ENCODE measurements at regions not wholly inside any gene's neighbourhood (a gene's known extent, or its start where the extent isn't known, plus 50 kb on each side); places are given as distances from the start of the nearest gene placed in this dataset.

DNA sequence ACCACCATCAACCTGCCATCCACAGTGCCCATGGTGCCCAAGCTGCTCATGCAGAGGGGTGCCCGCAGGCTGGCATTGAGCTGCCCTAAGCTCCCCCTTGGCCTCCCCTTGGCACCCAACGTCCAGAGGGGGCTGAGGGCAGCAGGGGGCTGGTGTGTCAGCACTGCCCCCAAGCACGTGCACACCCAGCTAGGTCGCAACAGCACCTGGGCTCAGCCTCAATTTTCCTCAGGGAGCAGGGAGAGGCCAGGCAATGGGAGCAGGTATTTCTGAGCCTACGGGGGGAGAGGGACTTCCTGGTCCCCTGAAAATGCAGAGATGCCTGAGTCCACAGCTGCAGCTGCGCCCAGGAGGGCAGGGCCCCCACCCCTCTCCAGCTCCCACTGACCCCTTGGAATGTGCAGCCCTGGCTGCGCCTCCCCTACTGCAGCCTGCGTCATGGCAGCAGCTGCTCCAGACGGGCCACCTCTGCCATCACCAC, 204.2 kb downstream of the ANKRD60 start:
- no peak overlapping the region for H3K27ac Mint-ChIP-seq
- no peak for DNase-seq
- no peaks in the 10 kb centered on the region for H3K36me3 Mint-ChIP-seq
- no peaks in the 10 kb centered on the region for H3K4me1 Mint-ChIP-seq
- H3K27me3 Mint-ChIP-seq = peaks cover 37% of the 10 kb centered on the region
- CTCF ChIA-PET = no interaction called here
- H3K4me3 Mint-ChIP-seq = no peak overlapping the region
- no peaks in the 10 kb centered on the region for H3K9me3 Mint-ChIP-seq

DNA sequence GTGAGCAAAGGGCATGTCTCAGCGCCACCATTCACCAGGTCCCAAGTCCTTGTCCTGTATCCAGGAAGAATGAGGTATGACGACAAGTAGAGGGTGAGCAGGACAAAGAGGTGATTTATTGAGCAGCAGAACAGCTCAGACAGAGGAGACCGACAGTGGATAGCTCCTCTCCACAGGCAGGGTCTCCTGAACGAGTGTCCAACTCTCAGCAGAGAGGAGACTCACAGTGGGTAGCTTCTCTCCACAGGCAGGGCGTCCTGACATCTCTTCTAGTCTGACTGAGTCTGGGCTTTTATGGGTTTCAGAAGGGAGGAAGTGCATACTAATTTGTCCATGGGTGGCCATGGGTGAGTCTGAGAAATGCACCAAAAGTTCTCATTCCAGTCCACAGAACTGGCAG, 204.7 kb downstream of the ANKRD60 start:
- H3K27me3 Mint-ChIP-seq = peaks cover 34% of the 10 kb centered on the region
- H3K36me3 Mint-ChIP-seq = no peaks in the 10 kb centered on the region
- H3K9me3 Mint-ChIP-seq = no peaks in the 10 kb centered on the region
- CTCF ChIA-PET = no interaction called here
- no peak for DNase-seq
- H3K4me1 Mint-ChIP-seq = no peaks in the 10 kb centered on the region
- H3K27ac Mint-ChIP-seq = no peak overlapping the region
- H3K4me3 Mint-ChIP-seq = no peak overlapping the region

DNA sequence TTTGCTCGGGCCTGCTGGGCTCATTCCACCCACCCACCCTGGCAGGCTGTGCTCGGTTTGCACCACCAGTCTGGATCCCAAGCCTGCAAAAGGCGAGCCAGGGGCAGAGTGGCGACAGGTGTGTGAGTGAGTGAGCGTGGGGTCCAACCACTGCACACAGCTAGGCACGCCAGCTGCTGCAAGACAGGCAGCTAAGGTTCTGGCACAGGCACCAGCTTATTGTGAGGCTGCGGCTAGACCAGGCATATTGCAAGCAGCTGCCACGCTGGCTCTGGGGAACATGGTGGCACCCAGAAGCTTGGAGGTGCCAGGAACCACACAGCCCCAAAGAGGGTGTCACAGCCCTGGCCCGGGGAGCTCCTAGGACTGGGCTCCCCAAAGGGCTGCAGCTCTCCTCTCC, 205.1 kb downstream of the ANKRD60 start:
- no peak overlapping the region for H3K27ac Mint-ChIP-seq
- H3K4me1 Mint-ChIP-seq = no peaks in the 10 kb centered on the region
- H3K27me3 Mint-ChIP-seq = peaks cover 37% of the 10 kb centered on the region
- no peak for DNase-seq
- CTCF ChIA-PET = no interaction called here
- no peaks in the 10 kb centered on the region for H3K9me3 Mint-ChIP-seq
- H3K4me3 Mint-ChIP-seq = no peak overlapping the region
- H3K36me3 Mint-ChIP-seq = no peaks in the 10 kb centered on the region

DNA sequence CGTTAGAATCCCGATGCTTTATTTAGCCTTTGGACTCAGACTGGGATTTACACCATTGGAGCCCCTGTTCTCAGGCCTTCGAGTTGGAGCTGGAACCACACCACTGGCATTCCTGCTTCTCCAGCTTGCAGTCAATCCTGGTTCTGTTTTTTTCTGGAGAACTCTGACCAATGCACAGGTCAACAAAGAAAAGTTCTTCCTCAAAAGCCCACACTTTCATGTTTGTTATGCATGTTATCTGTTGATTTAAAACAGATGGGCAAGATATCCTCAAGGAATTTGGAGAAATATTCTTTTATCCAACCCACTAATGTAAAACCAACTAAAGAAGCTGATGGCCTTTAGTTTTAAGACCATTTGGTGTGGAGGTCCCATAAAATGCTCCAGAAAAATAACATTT, 205.7 kb downstream of the ANKRD60 start:
- DNase-seq = no peak
- CTCF ChIA-PET = interaction anchor here (1.2 kb wide), 1 partner anchor 157 kb away, joined by 4 read pairs; no protein-coding TSS in a partner anchor
- Mint-ChIP-seq H3K4me3 (no peak overlapping the region), H3K4me1 (no peaks in the 10 kb centered on the region), H3K27ac (no peak overlapping the region), H3K36me3 (no peaks in the 10 kb centered on the region), H3K9me3 (no peaks in the 10 kb centered on the region), H3K27me3 (peaks cover 38% of the 10 kb centered on the region)

DNA sequence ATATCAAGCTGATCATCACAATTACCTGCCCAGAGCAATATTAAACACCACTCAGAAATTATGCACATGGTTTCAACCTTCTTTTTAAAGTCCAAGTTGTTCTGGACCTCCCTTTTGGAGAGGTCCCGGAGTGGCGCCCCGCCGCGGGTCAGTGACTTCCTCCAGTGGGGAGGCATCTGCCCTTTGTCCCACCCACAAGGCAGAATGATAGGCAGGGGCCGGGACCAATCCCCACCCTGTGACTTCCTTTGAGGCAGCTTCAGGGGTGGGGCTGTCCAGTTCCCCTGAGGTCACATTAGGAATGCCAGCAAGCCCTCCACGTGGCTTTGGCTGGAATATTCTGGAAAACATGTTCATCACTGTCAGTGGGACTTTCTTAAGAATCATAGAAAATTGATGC, 207.0 kb downstream of the ANKRD60 start:
- DNase-seq = no peak
- Mint-ChIP-seq H3K36me3 (no peaks in the 10 kb centered on the region), H3K4me3 (no peak overlapping the region), H3K27me3 (peaks cover 45% of the 10 kb centered on the region), H3K9me3 (no peaks in the 10 kb centered on the region), H3K4me1 (no peaks in the 10 kb centered on the region), H3K27ac (no peak overlapping the region)
- CTCF ChIA-PET = no interaction called here

DNA sequence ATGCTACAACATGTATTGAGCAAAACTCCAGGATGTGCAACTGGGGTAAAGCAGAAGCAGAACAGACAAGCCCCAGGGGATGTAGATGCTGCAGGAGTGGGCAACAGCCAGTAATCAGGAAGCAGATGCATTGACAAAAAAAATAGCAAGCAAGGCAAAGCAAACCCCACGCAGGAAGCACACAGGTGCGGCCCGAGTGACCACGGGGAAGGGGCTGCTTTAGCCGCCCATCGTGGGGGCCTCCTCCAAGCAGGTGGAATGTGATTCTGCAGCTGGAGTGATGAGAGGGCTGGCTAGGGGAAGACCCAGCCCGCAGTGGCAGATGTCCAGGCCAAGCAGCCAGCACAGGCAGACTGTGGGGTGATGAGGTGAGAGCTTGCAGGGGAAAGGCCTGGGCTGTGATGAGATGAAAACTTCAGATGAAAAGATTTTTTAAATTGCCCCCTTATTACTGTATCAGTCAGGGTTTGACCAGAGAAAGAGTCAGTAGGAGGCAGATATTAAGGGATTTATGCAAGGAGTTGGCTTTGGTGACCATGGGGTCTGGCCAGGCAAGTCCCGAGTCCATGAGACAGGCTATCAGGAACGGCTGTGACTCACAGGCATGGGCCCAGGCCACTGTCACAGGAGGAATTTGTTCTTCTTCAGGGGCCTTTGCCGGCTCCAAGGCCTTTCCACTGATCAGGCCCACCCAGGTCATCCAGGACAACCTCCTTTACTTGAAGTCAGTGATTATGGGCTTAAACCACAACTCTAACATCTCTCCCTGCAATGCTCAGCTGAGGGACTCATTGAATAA, 207.6 kb downstream of the ANKRD60 start:
- Mint-ChIP-seq H3K4me3 (no peak overlapping the region), H3K27ac (no peak overlapping the region), H3K36me3 (no peaks in the 10 kb centered on the region), H3K9me3 (no peaks in the 10 kb centered on the region), H3K4me1 (peaks cover under 1% of the 10 kb centered on the region), H3K27me3 (peaks cover 45% of the 10 kb centered on the region)
- DNase-seq = no peak
- CTCF ChIA-PET = no interaction called here

DNA sequence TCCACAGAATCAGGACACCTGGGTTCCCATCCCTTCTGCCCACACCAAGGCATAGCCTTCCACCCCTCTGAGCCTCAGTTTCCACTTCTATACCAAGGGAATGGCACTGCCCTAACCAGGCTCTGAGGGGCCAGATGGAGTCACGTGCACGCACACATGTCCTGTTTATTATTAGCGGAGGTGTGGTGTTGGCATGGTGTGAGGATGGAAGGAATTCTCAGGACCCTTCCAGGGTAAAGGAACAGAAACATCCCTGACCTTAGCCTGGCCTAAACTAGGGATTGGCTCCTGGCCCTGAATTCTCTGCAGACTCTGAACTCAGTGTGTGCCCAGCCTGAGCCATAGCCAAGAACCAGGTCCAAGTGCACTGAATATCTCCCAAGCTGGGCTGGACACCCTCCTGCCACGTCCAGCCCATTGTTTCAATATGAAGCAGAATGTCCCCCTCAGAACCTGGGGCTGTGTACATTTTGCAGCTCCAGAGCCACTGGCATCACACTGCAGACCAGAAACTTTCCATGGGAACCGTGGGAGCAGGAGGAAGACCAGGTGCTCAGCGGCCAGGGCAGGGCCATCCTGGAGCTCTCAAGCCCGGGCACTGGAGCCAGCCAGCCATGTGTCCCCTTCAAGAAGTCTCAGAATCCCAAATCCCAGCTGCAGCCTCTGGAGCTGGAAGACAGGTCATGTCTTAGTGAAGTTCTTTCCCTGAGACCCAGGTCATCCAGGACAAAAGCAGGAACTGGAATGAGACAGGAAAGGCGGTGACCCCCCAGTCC, 208.4 kb downstream of the ANKRD60 start:
- no peaks in the 10 kb centered on the region for H3K9me3 Mint-ChIP-seq

DNA sequence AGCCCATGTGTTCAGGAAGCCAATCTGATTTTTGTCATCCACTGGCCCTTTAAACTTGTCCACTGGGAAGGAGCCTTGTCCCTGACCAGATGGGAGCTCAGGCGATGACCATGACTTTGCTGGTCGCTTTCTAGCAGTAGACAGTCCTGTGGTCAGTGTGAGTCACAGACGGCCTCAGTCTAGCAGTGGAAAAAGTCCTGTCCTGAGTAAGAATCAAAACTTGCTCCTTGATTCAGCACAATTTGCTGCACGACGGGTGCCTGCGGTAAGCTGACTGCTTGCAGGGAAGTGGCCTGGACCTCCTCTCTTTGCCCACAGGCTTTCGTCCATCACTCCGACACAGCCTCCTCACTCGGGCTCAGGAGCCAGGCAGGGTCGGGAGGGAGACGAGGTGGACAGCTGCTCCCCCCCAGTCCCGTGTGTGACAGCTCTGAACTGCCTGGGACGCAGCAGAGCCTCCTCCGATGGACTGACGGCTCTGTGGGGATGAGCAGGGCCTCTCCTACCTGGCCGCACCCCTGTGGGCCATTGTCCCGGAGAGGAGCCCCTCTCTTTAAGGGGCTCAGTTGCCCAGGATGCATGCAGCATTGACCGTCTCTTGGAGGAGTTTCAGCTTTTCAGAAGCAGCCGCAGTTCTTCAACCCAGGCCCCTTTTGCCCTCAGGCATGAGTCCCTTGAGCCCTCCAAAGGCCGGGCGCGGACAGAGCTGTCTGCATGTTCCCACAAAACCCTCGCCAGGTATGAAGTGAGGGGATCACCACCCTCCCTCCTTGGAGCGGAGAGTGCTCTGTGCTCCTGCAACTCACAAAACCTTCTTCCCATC, 209.2 kb downstream of the ANKRD60 start:
- peaks cover 13% of the 10 kb centered on the region for H3K4me1 Mint-ChIP-seq
- no peak for DNase-seq
- H3K4me3 Mint-ChIP-seq = no peak overlapping the region
- H3K9me3 Mint-ChIP-seq = no peaks in the 10 kb centered on the region
- no peaks in the 10 kb centered on the region for H3K36me3 Mint-ChIP-seq
- H3K27ac Mint-ChIP-seq = no peak overlapping the region
- H3K27me3 Mint-ChIP-seq = peaks cover 49% of the 10 kb centered on the region
- CTCF ChIA-PET = no interaction called here

More for the DNA sequence above, 208.4 kb downstream of the ANKRD60 start:
- Mint-ChIP-seq H3K4me3 (no peak overlapping the region), H3K36me3 (no peaks in the 10 kb centered on the region), H3K27ac (no peak overlapping the region), H3K27me3 (peaks cover 42% of the 10 kb centered on the region), H3K4me1 (peaks cover 5% of the 10 kb centered on the region)
- CTCF ChIA-PET = no interaction called here
- no peak for DNase-seq

DNA sequence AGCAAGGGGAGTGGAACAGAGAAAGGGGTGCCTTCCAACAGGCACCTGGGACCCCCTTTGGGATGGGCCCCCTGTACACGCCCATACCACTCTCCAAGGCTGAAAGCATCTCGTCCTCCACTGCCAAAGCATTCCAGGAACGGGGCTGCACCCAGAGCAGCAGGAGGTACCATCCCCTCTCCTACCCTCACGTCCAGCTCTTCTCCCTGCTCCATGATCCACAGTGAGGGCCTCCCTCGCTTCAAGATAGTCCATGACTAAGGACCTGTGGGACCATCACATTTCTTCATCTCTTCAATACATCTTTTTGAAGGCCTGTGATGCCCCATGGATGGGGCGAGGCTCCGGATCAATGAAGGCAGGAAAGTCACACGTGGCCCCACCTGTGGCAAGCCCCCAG, 209.9 kb downstream of the ANKRD60 start:
- CTCF ChIA-PET = no interaction called here
- Mint-ChIP-seq H3K36me3 (no peaks in the 10 kb centered on the region), H3K9me3 (no peaks in the 10 kb centered on the region), H3K27me3 (peaks cover 50% of the 10 kb centered on the region), H3K4me3 (no peak overlapping the region), H3K27ac (no peak overlapping the region), H3K4me1 (peaks cover 17% of the 10 kb centered on the region)
- DNase-seq = no peak

DNA sequence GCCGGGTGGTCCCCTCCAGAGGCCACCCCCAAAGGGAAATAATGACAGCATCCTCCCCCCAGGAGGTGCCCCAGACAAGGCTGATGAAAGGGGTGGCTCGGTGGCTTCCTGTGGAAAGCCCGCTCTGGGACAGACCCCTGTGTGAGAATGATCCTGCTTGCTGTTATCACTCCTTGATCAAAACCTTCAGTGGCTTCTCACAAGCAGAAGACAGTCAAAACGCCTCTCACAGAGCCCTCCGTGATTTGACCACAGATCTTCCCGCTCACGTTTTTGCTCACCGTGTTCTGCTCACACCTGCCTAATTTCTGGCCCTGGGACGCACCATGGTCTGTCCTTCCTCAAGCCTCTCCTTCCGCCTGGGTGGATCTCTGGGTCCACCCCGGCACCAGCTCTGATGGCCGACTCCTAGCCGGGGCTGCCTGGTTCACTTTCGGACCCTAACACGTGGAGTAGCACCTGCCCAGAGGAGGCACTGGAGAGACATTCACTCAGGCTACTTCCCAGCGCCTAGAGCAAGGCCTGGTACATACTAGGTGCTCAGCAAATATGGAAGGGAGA, 210.4 kb downstream of the ANKRD60 start:
- Mint-ChIP-seq H3K4me3 (no peak overlapping the region), H3K4me1 (peaks cover 20% of the 10 kb centered on the region), H3K9me3 (no peaks in the 10 kb centered on the region), H3K27ac (no peak overlapping the region), H3K36me3 (no peaks in the 10 kb centered on the region), H3K27me3 (peaks cover 55% of the 10 kb centered on the region)
- no peak for DNase-seq
- CTCF ChIA-PET = no interaction called here

DNA sequence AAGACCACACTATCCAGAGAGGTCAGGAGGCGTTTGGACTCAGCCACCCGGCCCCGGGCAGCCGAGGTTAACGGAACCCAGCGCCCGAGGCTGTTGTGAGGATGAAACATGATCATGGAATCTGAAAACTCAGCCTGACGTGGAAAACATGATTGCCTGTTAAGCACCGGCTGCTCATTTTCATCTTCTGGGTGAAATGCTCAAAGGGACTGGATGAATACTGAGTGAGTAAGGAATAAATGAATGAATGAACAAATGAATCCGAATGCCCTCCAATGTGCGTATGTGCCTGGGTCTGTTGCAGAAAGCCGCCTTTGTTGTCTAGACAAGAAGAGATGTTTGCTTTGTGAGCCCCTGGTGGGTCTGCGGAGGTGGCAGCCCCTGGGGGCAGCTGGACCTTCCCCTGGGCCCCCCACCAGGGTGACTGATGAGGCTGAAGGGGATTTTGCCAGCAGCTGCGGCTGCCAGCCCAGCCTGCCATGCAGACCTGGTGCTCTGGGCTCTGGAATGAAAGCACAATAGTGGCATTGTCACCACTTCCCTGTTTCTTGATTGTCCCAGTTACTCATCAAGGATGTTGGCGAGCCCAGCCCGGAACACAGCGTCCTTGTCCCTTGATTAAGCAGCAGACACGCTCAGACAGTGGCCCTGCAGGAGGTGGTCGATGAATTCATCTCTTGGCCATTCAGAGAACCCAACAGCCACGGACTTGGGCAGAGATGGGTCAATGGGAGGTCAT, 211.1 kb downstream of the ANKRD60 start:
- no peak for DNase-seq
- no peak overlapping the region for H3K27ac Mint-ChIP-seq
- CTCF ChIA-PET = no interaction called here
- H3K27me3 Mint-ChIP-seq = peaks cover 56% of the 10 kb centered on the region
- no peak overlapping the region for H3K4me3 Mint-ChIP-seq
- H3K9me3 Mint-ChIP-seq = no peaks in the 10 kb centered on the region
- H3K36me3 Mint-ChIP-seq = no peaks in the 10 kb centered on the region
- peaks cover 20% of the 10 kb centered on the region for H3K4me1 Mint-ChIP-seq

DNA sequence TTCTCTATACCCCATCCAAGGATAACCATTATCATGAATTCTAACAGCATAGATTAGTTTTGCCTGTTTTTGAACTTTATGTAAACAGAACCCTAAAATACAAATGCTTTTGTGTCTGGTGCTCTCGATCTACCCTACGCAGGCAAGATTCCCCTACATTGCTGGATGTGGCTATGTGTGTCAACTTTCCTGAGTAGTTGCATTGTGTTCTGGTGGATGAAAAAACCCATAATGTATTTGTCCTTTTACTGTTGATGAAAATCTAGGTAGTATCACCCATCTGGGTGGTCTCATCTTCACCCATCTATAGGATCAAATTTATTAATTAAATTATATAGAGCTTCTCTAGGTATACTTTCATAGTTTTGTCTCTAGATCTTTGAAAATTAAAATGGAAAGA, 211.7 kb downstream of the ANKRD60 start:
- Mint-ChIP-seq H3K27me3 (peaks cover 60% of the 10 kb centered on the region), H3K4me3 (no peak overlapping the region), H3K9me3 (no peaks in the 10 kb centered on the region), H3K36me3 (no peaks in the 10 kb centered on the region), H3K27ac (no peak overlapping the region), H3K4me1 (peaks cover 20% of the 10 kb centered on the region)
- CTCF ChIA-PET = no interaction called here
- DNase-seq = no peak

DNA sequence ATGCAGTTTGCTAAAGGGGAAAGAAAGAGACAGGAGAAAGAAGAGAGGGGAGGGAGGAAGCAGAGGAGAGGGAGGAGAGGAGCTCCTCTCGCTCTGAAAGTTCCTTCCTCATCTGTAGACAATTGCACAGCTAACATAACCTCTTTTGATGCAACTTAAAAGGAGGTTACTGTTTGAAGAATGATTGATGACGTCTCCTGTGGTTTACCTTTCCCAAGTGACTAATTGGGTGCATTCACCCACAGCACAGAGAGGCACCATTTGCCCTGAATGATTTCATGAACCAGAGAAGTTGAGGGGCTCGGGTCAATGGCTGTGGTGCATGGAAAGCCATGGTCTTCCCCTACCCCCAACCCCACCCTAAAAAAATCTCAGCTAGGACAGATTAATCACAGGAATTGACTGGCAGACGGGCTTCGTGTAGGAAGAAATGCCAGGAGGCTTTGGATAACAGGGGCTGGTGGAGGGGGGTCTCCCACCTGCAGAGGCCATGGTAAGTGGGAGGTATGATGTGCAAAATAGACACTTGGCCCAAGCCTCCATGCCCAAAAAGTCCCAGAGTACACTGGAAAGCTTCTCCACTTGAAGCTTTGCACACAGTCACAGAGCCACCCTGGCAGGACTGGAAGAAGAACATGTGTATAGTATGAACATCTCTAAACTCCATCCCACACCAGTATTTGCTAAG, 213.7 kb downstream of the ANKRD60 start:
- Mint-ChIP-seq H3K4me1 (peaks cover 20% of the 10 kb centered on the region), H3K9me3 (no peaks in the 10 kb centered on the region), H3K27me3 (peaks cover 57% of the 10 kb centered on the region), H3K36me3 (no peaks in the 10 kb centered on the region), H3K27ac (no peak overlapping the region), H3K4me3 (no peak overlapping the region)
- CTCF ChIA-PET = interaction anchor here (0.7 kb wide), 1 partner anchor 9 kb away, joined by 3 read pairs; no protein-coding TSS in a partner anchor
- DNase-seq = no peak
